ENCODE measurements at regions not wholly inside any gene's neighbourhood (a gene's known extent, or its start where the extent isn't known, plus 50 kb on each side); places are given as distances from the start of the nearest gene placed in this dataset.

DNA sequence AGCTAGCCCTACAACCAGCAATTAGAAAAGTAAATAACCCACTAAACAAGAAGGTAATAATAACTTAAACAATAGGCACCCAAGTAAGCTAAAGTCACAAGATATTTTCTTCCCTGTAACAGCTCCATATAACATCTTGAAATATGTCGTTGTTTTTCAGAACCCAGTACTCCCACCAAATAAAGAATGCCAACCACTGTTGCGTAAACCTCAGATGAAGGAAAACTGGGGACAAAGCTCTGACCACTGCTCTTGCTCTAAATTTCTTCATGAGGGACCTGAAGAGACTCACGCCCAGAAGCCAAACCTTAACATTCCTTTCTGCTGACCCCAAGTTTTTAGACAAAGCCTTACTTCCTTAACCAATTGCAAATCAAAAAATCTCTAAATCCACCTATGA is 267.7 kb upstream of the GAS1 start:
- TF ChIP-seq, protein P1, sequence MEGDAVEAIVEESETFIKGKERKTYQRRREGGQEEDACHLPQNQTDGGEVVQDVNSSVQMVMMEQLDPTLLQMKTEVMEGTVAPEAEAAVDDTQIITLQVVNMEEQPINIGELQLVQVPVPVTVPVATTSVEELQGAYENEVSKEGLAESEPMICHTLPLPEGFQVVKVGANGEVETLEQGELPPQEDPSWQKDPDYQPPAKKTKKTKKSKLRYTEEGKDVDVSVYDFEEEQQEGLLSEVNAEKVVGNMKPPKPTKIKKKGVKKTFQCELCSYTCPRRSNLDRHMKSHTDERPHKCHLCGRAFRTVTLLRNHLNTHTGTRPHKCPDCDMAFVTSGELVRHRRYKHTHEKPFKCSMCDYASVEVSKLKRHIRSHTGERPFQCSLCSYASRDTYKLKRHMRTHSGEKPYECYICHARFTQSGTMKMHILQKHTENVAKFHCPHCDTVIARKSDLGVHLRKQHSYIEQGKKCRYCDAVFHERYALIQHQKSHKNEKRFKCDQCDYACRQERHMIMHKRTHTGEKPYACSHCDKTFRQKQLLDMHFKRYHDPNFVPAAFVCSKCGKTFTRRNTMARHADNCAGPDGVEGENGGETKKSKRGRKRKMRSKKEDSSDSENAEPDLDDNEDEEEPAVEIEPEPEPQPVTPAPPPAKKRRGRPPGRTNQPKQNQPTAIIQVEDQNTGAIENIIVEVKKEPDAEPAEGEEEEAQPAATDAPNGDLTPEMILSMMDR (IDR thresholded peaks at IDR 0.05; ENCODE audit: low read depth, low read length): no peak
- TF ChIP-seq EZH2phosphoT487 (IDR thresholded peaks at IDR 0.05; ENCODE audit: low read depth): no peak
